Stimulated activated CD4-positive, alpha-beta T cell treated with anti-CD3 and anti-CD28 coated beads, Interleukin-1b, Interleukin-23, amount 100 ng/mL, for 48 hours (primary cell): ENCODE measurements at regions not wholly inside any gene's neighbourhood (a gene's known extent, or its start where the extent isn't known, plus 50 kb on each side); places are given as distances from the start of the nearest gene placed in this dataset.
"Not testable (repeated sequence)": the region's sequence is repeated elsewhere in the genome, so short reads cannot be mapped to it uniquely, and the experiment has no call there.

Source experiments
- DNase-seq: peaks from one replicate; pipeline ENCODE4 v3.0.0-alpha.2; 2020

DNA sequence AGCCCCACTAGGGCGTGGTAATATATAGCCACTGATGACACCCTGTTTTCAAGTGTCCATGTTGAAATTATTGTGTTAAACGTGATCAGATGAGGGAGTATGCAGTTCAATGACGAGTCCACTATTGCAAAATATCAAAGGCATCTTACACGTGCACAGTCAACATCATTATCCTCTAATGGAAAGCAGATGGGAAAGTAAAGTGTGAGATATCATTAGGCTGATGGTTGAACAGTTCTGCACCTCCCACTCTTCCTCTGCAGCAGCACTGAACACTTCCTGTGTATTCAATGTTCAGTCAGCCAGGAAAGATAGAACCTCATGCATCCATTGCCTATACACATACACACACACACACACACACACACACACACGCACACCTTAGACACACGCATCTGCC is 431.8 kb upstream of the CCDC54 start:
- no peak for DNase-seq

DNA sequence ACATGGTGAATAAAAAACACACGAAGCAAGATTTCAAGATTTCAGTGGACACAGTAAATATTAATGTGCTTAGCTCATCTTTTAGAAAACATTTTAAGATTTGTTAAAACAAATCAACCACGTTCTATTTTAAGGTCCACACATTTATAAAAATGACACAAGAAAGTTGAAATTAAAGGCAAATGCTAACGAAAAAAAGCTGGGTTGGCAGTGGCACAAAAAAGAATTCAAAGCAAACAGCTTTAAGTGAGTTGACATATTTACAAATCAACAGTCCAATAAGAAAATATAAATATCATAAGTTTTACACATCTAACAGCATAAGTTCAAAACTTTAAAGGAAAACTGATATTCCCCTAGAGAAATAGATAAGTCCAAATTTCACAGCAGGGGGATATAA is 430.4 kb upstream of the CCDC54 start:
- DNase-seq: no peak

DNA sequence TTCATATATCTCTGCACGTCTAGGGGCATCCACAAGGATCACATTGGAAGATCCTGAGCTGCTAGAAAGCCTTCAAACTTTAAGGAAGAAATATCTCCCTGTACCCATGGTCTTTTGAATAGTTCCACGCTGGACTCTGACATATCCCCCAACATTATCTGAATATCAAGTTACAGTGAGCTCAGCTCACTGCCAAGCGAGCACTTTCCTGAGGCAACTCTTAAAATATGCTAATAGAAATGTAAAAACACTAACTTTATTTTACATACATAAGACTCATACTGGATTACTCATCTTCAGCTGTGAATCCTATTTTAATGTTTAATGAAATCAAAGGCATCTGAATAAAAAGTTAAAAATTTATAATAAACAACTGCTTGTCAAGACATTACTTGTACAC is 420.2 kb upstream of the CCDC54 start:
- no peak for DNase-seq

DNA sequence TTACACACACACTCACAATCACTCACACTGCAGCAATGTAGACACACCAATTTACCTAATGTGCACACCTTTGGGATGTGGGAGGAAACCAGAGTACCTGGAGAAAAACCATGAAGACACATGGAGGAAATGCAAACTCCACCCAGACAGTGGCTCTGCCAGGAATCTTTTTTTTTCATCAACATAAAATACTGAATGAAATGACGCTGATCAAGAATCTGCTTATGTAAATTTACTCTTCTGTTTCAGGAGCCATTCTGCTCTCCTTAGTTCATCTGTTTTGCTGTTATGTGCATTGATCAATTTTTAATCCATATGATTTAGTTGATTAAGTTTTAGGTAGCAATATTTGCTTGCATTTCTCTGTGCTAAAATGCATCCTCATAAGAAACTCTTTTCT is 414.2 kb upstream of the CCDC54 start:
- DNase-seq: no peak

DNA sequence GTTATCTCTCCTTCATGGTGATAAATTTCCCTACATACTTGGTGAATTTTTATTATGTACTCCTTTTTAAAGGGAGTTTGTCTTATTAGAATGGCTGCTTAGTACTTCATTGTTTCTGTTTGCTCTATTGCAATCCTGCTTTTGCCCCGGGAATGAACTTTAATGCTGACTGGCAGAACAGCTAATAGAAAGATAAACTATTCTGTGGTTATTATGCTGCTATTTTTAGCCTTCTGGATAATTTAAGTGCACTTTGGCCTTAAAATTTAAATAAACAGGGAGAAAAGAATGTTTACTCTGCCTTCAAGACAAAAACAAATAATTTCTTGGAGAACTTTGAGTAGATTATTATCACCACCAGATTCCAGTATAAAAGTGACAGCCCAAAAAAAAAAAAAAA is 413.8 kb upstream of the CCDC54 start:
- no peak for DNase-seq

DNA sequence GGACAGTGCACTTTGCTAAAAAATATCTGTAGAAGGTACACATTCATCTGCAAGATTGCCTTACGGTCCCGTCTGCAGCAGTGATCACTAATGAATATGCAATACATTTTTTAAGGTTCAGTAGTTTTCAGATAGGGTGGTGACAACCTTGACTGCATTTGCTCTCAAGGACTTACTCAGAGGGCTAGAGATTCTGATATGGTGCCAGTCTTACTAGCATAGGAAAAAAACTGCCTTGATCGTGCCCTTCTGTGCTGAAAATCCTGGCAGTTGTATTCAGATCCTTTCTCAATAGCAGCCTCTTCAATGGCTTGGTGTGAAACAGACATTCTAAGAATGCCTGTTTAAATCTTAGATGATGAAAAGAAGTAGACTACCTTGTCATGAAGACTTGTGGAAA is 411.9 kb upstream of the CCDC54 start:
- DNase-seq: no peak

DNA sequence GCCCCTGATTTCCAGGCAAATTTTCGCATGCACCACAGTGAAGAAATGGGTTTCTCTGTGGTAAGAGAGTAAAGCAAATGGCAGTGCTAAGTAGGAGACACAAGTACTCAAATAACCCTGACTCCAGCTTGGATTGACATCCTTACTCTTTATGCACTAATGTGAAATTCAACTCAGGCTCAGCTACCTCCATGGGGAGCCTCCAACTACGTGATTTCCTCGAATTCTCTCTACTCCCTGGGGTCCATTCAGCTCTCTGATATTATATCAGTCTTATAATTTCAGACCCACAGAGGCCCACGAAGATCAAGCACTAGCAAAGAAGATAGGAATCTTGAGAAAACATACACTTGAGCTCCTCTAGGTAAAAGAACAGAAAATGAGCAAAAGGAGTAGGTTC is 407.6 kb upstream of the CCDC54 start:
- no peak for DNase-seq

DNA sequence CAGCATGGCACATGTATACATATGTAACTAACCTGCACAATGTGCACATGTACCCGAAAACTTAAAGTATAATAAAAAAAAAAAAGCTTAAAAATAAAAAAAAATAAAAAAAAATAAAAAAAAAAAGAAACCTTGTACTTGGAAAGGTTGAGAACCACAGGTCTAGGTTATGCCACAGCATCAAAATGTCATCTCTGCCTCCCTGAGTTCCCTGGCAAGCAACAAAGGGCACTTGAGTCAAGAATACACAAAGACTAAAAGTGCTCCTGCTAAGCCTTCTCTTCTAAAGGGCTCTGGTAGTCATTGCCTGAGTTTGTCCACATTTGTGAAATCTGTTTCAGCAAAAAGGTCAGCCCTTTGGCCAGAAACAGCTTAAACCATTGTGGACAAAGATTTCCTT is 395.8 kb upstream of the CCDC54 start:
- no peak for DNase-seq

DNA sequence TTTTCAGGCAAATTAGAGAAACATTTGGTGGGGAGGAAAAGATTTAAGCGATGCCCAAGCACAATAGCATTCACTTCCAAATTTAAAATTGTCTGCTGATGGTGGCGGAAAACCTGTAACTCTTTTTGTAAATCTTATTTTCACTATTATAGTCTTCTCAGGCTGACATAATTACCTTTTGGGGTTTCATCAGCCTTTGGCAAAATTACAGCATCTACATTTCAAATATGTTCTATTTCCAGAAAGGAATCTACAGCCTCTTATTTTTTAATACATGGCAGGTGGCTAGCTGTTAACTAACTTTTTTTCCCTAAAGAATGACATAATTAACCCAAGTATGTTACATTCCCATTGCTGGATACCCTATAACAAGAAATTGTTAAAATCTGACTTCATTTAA is 391.5 kb upstream of the CCDC54 start:
- no peak for DNase-seq

DNA sequence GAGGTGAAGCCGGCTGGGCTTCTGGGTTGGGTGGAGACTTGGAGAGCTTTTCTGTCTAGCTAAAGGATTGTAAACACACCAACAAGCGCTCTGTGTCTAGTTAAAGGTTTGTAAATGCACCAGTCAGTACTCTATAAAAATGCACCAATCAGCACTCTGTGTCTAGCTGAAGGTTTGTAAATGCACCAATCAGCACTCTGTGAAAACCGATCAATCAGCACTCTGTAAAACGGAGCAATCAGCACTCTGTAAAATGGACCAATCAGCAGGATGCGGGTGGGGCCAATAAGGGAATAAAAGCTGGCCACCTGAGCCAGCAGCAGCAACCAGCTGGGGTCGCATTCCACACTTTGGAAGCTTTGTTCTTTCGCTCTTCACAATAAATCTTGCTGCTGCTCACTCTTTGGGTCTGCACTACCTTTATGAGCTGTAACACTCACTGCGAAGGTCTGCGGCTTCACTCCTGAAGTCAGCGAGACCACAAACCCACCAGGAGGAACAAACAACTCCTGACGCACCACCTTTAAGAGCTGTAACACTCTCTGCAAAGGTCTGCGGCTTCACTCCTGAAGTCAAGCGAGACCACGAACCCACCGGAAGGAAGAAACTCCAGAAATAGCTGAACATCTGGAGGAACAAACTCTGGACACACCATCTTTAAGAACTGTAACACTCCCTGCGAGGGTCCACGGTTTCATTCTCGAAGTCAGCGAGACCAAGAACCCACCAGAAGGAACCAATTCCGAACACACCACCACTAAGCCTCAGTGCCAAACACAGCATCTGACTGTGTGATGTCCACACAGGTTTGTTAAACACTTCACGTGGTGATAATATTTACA is 378.2 kb upstream of the CCDC54 start:
- peak; percentile 8 for DNase-seq

DNA sequence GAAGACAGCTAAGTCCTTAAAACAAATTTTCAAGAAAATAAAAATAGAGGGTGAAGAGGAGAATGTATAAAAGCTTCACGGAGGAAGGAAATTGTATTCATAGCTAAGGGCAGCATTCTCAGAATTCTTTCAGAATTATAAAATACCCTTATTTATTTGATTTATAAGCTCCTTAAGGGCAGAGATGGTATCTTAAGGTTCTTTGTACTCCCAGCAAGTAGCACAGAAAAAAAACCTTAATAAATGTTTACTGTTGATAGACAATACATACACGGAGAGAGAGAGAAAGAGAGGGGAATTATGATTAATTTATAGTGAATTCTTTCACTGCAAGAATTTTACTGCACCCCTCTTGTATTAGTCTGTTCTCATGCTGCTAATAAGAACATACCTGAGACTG is 375.6 kb upstream of the CCDC54 start:
- DNase-seq: no peak

DNA sequence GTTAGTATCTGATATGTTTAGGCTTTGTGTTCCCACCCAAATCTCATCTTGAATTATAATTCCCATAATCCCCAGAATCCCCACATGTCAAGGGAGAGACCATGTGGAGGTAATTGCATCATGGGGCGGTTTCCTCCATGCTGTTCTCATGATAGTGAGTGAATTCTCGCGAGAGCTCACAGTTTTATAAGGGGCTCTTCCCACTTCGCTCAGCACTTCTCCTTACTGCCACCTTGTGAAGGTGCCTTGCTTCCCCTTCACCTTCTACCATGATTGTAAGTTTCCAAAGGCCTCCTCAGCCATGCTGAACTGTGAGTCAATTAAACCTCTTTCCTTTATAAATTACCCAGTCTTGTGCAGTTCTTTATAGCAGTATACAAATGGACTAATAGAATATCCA is 371.9 kb upstream of the CCDC54 start:
- DNase-seq: not testable (repeated sequence)

DNA sequence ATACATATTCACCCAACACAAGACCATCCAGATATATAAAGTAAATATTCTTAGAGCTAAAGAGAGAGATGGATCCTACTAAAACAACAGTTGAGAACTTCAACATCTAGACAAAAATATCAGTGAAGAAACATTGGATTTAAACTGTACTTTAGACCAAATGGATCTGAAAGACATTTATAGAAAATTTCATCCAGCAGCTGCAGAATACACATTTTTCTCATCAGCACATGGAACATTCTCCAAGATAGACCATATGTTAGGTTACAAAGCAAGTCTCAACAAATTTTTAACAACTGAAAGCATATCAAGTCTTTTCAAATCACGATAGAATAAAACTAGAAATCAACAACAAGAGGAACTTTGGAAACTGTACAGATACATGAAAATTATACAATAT is 369.0 kb upstream of the CCDC54 start:
- no peak for DNase-seq

DNA sequence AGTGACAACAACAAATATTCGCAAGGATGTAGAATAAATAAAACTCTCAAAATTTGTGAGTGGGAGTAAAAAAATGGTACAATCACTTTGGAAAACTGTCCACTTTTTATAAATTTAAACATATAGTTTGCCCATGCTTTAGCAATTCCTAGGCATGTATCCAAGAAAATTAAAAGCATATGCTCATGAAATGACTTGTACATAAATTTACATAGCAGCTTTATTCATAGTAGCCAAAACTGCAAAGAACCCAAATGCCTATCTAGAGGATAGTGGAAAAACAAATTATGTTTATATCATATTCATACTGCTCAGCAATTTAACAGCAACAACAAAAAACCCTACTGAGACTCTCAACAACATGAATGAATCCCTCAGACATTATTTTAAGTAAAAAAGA is 363.6 kb upstream of the CCDC54 start:
- DNase-seq: no peak

DNA sequence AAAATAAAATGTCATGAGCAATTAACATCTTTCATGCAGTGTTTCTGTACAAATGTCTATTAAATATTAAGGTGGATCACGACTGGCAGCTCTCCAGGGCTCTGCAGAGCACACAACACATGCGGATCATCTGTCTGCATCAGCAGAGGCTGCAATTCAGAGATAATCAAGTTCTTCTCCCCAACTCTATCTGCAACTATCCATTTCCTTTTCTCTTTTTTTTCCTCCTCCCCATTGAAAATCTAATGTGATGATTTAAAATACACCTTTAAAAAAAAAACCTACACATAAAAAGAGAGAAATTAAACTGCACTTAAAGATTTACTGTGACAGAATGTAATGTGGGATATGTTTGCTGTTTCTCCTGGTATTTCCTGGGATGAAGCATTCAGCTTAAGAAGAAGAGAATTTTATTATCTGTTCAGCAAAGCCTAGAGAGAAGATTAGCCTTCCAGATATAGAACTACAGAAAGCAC is 352.6 kb upstream of the CCDC54 start:
- DNase-seq: no peak

DNA sequence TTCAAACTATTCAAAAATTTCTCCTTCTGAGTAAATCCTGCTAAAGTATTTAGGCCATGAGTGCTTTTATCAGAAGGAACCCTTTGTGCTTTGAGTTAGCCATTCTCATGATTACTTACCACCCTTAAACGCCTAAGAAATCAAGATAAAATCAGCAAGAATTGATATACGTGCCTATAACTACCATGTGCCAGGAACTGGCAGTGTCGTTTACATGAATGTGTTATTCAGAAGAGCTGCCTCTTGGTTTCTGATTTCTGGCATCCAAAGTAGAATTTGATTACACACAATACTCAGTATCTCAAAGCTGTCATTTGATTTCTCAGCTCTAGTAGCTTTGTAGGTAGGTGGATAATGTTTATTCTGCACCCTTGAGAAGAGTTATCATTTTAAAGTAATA is 351.3 kb upstream of the CCDC54 start:
- DNase-seq: no peak

DNA sequence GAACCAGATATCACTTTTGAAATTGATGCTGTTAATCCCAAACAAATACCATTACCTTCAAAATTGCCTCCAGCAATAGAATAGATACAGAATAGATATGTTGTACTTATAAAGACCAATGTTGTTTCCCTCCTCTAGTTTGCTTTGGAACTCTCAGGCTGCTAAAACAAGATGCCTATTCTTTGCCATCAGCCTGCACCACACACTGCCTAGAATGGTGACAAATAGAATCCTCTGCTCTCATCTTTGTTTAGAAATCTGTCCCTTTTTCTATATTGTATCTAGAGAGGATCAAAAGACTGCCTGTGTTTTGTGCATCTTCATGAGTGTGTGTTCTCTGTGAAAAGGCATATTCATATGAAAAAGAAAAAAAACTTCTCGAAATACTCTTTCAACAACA is 349.2 kb upstream of the CCDC54 start:
- DNase-seq: no peak

DNA sequence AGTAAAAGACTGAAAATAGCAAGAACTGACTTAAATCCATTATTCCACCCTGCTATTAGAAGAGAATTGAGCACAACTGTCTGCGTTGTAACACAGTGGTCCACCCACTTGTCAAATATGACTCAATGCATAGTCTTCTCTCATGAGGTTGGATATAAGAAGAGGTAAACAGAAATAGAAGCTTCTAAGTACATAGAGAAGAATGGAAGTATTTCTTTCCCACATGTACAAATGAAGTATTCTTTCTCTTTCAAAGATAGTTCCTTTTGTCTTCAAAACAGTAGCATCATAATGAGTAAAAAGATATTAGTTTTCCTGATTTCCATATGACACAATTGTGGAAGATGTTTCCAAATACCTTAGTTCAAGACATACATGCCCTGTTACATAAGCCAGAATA is 348.6 kb upstream of the CCDC54 start:
- DNase-seq: no peak

DNA sequence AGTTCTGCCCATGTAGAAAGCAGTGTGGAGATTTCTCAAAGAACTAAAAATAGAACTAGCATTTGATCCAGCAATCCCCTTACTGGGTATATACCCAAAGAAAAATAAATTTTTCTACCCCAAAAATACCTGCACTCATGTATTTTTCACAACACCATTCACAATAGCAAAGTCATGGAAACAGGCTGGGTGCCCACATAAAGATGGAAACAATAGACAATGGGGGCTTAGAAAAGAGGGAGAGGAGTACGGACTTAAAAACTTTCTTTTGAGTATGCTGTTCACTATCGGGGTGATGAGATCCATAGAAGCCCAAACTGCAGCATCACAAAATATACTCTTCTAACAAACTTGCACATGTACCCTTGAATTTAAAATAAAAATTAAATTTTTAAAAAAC is 345.1 kb upstream of the CCDC54 start:
- no peak for DNase-seq

DNA sequence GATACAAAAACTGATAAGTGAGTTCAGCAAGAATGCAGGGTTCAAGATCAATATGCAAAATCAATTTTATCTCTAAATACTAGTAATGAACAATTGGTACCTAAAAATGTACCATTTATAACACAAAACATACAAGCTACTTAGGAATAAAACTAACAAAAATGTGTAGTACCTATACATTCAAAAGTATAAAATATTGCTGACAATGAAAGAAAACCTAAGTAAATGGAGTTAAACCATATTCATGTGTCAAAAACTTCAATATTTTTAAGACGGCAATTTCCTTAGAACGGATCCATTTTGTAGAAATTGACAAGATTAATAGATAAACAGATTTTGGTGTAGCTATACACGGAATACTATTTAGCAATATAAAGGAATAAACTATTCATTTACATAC is 343.1 kb upstream of the CCDC54 start:
- DNase-seq: no peak

DNA sequence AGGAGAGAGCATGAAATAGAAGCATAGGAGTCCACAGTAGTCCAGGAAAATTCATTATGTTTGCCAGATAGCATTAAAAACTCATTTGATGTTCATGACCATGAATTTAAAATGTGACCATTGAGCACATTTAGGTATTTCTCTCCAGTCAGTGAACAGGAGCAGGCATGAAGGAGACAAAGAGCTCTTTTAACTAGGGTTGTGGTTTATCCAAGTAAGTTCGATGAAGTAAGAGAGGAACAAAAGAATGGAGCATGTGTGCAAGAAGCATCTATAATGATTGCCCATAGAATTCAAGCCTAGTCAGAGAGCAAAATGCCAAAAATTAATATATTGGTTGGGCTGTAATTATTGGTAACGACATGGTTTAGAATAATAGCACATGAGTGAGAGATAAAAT is 342.1 kb upstream of the CCDC54 start:
- DNase-seq: no peak

DNA sequence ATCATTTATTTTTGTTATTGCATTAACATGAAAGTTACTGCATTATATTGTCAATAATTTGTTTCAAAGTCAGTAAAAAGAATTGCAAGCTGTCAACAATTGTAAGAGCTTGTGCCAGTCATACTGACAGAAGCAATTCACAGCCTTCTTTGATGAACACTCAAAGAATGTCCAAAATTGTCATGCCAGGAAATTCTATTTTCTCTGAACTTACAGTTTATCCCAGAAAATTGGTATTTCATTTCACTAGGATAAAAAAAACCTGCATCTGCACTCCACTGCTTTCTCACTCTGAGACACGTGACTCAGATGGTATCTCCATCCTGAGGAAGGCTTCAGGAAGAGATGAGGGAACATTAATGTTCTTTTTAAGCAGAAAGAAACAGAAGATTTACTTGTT is 332.6 kb upstream of the CCDC54 start:
- no peak for DNase-seq

DNA sequence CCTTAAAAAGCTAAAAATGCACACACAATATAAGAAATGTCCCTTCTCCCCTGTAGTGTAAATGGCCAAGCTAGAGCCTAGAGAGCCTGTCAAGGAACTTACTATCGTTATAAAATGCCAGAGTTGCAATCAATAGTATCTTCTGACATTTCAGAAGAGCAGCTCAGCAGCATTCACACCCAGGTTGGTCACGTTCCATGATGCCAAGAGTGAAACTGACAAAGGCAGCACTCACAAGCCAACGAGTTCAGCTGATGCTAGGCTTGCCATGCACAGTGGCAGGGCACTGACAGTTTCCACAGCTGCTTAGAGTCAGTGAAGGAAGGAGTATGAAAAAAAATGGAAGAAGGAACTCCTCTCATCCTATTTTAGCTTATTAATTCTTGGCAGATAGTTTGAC is 331.4 kb upstream of the CCDC54 start:
- no peak for DNase-seq

DNA sequence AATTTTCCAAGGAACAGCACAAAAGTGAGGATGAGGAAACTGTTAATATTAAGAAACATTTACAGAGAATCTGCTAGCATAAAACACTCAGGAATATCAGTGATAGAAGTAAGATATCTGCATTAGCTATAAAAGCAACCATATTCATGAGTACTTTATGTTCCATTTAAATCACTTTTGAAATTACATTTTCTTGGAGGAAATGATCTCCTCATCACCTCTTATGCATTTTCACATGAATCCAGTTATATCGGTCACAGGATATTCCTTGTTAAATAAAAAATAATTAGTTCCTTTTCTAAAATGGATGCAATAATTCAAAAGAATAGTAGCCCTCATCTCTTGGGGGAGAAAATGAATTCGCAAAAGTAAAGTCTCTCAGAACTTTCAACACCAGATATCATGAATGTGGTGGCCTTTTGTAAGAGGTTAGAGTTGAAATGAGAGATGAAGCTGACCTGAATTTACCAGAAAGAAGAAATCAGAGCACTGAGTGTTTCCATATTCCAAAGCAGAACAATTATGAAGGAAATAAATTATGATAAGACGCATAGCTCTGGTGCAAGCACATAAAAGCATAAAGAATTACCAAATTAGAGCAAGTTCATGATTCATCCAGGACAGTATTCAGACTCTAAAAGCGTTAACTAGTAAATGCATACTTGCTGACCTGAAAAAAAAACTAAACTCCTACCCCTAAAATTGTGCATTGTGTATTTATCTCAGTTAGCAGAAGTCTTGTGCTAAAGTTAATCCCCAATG is 321.9 kb upstream of the CCDC54 start:
- no peak for DNase-seq

DNA sequence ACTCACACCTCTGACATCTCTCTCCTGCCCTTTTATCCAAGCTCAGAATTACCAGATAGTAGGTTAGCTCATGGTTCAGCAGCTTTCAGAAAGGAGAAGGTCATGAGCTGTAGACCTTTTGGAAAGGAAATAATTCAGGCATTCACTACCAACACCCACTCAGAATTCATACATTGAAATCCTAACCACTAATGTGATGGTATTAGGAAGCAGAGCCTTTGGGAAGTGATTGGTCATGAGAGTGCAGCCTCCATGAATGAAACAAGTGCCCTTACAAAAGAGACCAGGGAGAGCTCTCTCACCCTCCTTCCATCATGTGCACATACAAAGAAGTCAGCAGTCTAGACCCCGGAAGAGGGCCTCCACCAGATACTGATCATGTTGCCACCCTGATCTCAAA is 315.8 kb upstream of the CCDC54 start:
- no peak for DNase-seq
